Epithelial cell of proximal tubule (primary cell): ENCODE measurements at regions not wholly inside any gene's neighbourhood (a gene's known extent, or its start where the extent isn't known, plus 50 kb on each side); places are given as distances from the start of the nearest gene placed in this dataset.

Experiments
- DNase-seq: peaks from one replicate; pipeline ENCODE4 v3.0.0-alpha.2; 2011; ENCODE audit warnings: low read depth
- H3K4me3 ChIP-seq: 2 replicates; pipeline ENCODE4 v1.5.1; 2011; ENCODE audit warnings: low read depth, mild to moderate bottlenecking, low read length
- CTCF ChIP-seq: conservative IDR thresholded peaks from 2 replicates; pipeline ENCODE4 v1.5.1; 2012; ENCODE audit warnings: low read depth, mild to moderate bottlenecking, low read length

- TF ChIP-seq CTCF, result no peak
- H3K4me3 ChIP-seq, result no peak overlapping the region
- DNase-seq, result no peak
These were observed 118.1 kb upstream of the ZNF366 start for GRCh38 chr5:72625332-72625731.

GRCh38 chr5:72624641-72625236, 117.5 kb upstream of the ZNF366 start:
- no peak overlapping the region for H3K4me3 ChIP-seq
- no peak for DNase-seq
- no peak for TF ChIP-seq CTCF

GRCh38 chr5:72623936-72624335, 116.7 kb upstream of the ZNF366 start:
- no peak for TF ChIP-seq CTCF
- no peak overlapping the region for H3K4me3 ChIP-seq
- no peak for DNase-seq

GRCh38 chr5:72623323-72623722, 116.1 kb upstream of the ZNF366 start:
- no peak overlapping the region for H3K4me3 ChIP-seq
- no peak for TF ChIP-seq CTCF
- DNase-seq, result no peak

GRCh38 chr5:72622170-72622760, 115.1 kb upstream of the ZNF366 start:
- no peak overlapping the region for H3K4me3 ChIP-seq
- no peak for DNase-seq
- no peak for TF ChIP-seq CTCF

- DNase-seq, result no peak
- no peak overlapping the region for H3K4me3 ChIP-seq
- TF ChIP-seq CTCF, result no peak
These were observed 114.4 kb upstream of the ZNF366 start for GRCh38 chr5:72621576-72621975.

- H3K4me3 ChIP-seq, result no peak overlapping the region
- no peak for TF ChIP-seq CTCF
- no peak for DNase-seq
These were observed 112.5 kb upstream of the ZNF366 start for GRCh38 chr5:72619677-72620076.
